IPS-18c (cell line): ENCODE measurements at regions not wholly inside any gene's neighbourhood (a gene's known extent, or its start where the extent isn't known, plus 50 kb on each side); places are given as distances from the start of the nearest gene placed in this dataset.

Source experiments
- H3K4me3 ChIP-seq: 2 replicates; pipeline ENCODE4 v1.7.0; 2013; ENCODE audit warnings: low read depth, mild to moderate bottlenecking, low read length, moderate library complexity; ENCODE audit not compliant: insufficient read depth
- H3K9me3 ChIP-seq: one replicate; pipeline ENCODE4 v1.6.1; 2013; ENCODE audit warnings: mild to moderate bottlenecking, low read length, moderate library complexity; ENCODE audit not compliant: control insufficient read depth, insufficient read depth

DNA sequence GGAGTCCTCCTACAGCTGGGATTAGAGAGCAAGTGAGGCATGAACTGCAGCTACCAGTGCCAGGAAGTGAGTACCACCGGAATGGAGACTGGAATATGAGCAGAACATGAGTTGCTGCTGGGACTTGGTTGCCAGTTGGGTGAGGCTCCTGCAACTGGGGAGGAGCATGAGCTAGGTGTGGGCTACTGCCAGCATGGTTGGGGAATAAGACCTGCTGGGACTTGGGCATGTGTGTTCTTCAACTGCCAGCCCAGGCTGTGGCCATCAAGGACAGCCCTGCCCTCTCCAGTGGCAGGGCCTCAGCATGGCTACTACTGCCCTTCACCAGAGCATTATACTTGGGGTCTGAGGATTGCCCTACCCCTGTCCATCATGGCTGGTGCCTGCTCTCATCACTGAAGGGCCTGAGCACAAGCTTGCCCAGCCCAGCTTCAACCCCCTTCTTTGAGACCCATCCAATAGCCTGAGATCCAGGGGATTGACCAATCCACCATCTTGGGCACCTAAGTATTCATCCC is 665.0 kb downstream of the ELAVL2 start:
- Histone ChIP-seq H3K9me3 (no peaks in the 10 kb centered on the region), H3K4me3 (no peak overlapping the region)

DNA sequence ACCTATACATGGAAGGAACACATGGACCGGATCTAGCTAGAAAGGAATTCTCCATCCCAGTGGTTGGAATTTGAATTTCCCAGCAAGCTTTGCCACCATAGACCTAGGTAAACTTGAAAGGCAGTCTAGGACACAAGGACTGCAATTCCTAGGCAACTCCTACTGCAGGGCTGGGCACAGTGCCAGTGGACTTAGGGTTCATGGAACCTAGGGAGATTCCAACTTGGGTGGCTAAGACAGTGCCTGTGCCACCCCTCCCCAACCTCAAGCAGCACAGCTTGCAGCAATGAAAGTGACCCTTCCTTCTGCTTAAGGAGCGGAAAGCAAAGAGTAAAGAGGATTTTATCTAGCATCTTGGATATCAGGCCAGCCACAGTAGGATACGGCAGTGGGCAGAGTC is 663.3 kb downstream of the ELAVL2 start:
- Histone ChIP-seq H3K9me3 (no peaks in the 10 kb centered on the region), H3K4me3 (no peak overlapping the region)

DNA sequence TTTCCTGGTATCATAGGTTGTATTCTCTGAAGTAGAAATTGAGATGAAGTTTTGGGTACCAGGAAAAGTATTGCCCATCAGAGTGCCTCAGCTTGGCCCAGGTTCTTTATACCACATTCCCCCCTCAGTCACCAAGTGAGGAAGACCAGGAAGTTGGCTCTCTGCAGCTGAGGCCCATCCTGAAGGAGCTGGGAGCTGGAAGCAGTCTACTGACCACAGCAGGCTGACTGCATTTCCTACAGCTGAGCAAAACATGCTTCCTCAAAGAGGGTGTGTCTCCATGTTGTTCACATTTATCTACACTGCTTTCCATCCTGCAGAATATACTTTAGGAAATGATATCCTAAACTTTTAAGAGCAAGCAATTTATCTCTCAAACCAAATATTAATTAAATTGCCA is 654.6 kb downstream of the ELAVL2 start:
- peaks cover 2% of the 10 kb centered on the region for H3K9me3 ChIP-seq
- H3K4me3 ChIP-seq = no peak overlapping the region

DNA sequence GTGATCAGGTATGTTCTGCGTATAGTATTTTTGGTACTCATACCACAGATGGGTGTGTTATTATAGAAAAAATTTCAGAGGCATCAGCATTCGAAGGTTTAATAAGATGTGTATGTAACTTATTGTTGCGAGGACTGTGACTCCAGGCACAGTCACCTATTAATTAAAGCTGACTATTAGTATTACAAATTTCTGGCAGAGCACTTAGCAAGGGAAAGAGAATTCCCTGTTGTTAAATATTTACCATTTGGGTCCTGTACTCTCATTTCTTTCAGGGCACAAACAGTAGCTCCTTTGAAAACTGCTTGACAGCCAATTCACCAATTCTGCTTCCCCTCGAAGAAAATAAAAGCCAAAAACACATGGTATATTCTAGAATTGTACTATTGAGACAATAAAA is 653.8 kb downstream of the ELAVL2 start:
- Histone ChIP-seq H3K4me3 (no peak overlapping the region), H3K9me3 (peaks cover 2% of the 10 kb centered on the region)

DNA sequence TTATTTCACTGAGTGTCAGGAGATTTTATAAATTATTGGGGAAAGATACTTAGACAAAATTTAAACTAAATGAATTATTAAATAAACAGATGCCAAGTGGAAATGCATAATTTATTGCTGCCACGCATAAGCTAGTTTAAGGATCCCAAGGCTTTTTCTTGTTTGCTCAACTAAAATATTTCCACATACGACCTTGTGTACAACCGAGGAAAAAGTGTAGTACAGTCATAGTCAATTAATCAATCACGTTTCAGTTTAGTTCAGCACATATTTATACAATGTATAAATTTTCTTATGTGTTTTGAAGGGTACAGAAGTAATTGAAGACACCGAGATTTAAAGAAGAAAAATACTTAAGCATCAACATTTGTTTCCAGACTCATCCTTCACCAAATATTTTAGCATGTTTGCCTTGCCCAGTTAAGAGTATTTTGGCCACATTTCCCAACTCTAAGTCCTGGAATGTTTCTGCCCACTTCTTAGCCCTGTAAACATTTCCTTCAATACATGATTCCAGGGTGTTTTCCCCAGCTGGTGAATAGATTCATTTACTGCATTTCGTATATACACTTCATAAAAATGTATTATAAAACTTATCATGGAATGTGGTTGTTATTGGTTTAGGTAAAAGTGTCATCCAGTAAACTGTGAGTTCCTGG is 652.9 kb downstream of the ELAVL2 start:
- H3K9me3 ChIP-seq = peaks cover 2% of the 10 kb centered on the region
- H3K4me3 ChIP-seq = no peak overlapping the region

DNA sequence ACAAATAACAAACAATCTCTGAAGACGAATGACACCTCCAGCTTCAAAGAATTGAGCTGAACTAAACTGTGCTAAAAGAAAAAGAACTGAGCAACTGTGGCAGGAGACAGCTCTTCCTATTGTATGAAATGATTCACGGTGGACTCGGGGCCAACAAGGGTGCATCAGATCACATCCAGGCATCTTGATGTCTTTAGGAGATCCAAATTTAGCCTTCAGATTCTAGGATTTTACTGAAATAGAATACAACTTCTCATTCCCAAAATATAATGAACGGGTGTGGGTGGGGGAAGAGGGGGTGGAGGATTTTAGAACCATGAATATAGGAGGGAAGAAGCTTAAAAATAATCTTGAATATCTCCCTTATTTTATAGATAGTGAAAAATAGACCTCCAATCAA is 631.8 kb downstream of the ELAVL2 start:
- Histone ChIP-seq H3K9me3 (no peaks in the 10 kb centered on the region), H3K4me3 (no peak overlapping the region)

DNA sequence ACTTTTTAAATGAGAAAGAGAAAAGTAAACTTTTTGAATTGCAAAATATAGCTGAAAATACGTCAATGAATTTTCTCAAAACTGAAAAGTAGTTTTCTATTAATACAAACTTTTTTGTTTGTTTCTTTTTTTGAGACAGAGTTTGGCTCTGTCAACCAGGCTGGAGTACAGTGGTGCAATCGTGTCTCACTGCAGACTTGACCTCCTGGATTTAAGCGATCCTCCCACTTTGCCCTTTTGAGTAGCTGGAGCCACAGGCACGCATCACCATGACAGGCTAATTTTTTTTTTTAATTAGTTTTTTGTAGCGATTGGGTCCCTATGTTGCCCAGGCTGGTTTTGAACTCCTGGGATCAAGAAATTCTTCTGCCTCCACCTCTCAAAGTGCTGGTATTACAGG is 610.4 kb downstream of the ELAVL2 start:
- H3K9me3 ChIP-seq = peaks cover 2% of the 10 kb centered on the region
- H3K4me3 ChIP-seq = no peak overlapping the region

DNA sequence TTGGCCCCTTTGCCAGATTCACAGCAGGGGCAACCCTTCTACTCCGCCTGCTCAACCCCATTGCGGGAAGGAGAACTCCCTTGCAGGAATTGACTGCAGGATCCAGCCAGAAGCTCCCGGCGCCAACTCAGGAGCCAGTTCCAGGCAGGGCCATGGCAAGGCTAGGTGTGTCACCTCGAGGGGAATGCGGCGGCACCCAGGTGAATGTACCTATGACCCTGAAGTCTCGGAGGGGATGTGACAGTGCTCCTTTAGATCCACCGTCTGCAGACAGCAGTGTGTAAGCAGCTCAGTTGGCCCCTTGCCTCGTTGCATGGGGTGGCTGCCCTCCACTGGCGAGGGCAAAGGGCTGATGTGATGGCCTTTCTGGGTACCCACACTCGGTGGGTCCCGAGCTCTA is 606.6 kb downstream of the ELAVL2 start:
- Histone ChIP-seq H3K4me3 (no peak overlapping the region), H3K9me3 (peaks cover 2% of the 10 kb centered on the region)

DNA sequence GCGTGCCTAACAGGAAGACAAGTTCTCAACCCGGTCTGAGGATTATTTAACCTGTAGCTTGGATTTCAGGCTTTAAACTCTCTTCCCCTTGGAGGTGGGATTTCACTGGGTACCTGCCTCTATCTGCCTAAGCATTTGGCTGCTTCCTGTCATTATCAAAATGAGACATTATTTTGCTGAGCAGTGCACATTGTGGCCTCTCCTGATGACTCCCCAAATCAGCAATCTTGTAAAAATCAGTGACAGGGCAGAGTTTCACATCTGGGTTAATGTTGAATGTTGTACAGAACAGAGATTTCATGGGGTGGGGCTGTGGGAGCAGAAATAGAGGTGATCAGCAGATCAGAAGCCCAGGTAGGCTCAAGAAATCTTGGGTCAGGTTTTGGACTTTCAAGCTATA is 605.9 kb downstream of the ELAVL2 start:
- Histone ChIP-seq H3K4me3 (no peak overlapping the region), H3K9me3 (peaks cover 2% of the 10 kb centered on the region)

DNA sequence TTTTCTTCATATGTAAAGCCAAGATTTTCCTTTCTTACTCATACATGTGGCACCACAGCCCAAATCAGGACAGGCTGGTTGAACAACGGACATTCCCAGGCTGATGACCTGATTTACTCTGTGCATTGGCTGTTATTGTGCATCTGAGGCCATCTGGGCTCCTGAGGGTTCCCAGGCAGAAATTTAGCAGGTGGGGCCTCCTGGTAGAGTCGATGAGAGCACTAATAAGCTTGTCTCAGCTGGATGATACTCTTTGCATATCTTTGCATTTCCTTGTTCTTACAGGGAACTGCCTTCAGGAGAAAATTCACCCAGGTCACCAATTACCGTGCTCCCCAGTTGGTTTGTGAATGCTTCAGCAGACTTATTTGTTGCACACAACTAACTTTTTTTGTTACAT is 605.1 kb downstream of the ELAVL2 start:
- H3K9me3 ChIP-seq = peaks cover 2% of the 10 kb centered on the region
- no peak overlapping the region; the same call in 1 of the 2 replicates for H3K4me3 ChIP-seq

DNA sequence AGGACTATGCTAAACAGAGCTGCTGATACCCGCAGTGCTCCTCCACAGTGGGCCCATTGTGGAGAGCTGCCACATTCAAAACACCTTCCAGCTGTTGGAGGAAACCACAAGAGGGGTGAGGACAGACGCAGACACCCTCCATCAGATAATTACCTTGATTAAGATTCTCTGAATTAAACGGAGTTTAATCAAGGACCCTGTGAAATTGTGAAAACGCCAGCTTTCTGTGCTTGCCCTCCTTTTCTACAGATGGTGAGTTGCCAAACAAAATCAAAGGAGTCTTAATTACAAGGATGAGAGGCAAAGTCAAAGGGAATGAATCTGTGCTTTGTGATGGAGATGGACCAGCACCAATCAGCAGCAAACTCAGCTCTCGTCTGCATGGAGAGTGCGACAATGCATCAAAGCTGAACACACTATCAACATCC is 596.1 kb downstream of the ELAVL2 start:
- Histone ChIP-seq H3K4me3 (peak overlapping the region; percentile 24; the same call in 1 of the 2 replicates), H3K9me3 (no peaks in the 10 kb centered on the region)

DNA sequence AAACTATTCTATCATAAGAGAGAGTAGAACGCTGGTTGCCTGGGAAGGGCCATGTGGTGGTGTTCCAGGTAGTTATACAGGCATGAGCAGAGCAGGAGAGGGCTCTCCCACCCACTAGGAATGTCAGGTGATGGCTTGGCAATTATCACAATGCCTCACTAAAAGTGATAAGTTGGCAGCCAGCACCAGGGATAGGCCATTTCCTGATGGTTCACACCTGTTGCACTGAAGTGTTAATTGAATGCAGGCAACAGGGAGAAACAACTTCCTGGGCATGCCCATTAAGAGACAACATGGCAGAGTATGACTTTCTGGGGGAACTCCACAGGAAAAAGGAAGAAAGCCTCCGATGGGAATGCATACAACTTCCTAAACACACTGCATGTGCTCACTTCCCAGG is 593.2 kb downstream of the ELAVL2 start:
- Histone ChIP-seq H3K9me3 (no peaks in the 10 kb centered on the region), H3K4me3 (no peak overlapping the region)

DNA sequence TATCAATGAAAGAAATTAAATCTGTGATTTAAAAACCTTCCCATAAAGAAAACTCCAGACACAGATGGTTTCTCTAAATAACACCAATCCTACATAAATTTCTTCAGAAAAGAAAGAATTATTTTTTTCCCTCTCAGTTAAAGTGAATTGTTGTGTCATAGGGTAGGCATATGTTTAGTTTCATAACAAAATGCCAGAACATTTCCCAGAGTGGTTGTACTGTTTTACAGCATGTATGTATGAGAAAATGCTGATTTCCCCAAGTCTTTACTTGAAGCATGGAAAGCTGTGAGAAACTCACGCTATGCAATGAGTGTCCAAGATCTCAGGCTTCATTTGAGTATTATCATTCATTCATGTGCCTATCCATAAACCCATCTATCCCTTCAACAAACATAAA is 582.5 kb downstream of the ELAVL2 start:
- no peaks in the 10 kb centered on the region for H3K9me3 ChIP-seq
- H3K4me3 ChIP-seq = no peak overlapping the region

DNA sequence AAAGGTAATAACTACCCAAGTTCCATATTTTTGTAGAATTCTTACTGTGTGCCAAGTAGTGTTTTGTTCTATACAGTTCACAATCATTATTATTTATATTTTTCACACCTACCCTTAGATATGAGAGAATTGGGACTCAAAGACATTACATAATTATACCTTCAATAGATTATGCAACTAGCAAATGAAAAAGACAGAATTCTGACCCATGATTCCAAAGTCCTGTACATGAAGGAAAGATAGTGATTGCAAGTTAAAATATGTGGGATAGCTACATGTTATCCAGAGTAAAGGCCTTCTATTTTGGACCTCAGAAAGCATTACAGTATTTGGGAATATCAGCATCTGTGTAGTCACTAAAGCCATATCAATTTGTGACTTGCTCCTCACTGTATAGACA is 581.0 kb downstream of the ELAVL2 start:
- H3K4me3 ChIP-seq = no peak overlapping the region

DNA sequence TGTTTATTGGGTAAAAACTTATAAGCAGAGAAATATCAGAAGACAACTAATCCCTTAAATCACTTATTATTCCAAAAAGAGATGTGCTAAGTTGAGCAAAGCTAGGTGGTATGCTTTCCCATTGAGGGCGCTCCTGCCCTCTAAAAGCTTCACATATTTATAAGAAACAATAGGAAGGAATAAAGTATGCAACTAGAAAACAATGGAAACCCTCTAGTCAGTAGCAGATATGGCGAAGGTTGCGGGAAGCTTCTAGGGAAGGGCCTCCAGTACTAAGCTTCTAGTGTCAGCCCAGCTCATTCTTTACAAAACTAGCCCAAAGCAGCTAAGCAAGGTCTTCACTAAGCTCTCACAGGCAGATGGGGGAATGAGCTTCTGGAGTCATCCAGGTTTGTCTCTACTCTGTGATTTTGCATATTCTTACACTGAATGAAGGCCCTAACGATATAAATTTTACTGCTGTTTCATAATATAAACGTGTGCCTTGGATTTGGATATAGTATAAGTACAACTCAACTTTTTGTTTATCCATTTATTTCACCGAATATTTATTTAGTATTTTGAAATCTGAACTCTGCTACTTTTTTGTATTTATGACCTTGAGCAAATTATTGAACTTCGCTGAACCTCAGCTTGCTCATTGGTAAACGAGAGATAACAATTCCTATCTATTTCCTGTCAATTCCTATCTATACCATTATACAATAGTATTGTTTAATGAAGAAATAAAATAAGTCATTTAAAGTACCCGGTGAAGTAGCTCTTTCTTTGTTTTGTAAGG is 571.4 kb downstream of the ELAVL2 start:
- peaks cover 2% of the 10 kb centered on the region for H3K9me3 ChIP-seq
- no peak overlapping the region for H3K4me3 ChIP-seq

More for the DNA sequence above, 581.0 kb downstream of the ELAVL2 start:
- no peaks in the 10 kb centered on the region for H3K9me3 ChIP-seq

DNA sequence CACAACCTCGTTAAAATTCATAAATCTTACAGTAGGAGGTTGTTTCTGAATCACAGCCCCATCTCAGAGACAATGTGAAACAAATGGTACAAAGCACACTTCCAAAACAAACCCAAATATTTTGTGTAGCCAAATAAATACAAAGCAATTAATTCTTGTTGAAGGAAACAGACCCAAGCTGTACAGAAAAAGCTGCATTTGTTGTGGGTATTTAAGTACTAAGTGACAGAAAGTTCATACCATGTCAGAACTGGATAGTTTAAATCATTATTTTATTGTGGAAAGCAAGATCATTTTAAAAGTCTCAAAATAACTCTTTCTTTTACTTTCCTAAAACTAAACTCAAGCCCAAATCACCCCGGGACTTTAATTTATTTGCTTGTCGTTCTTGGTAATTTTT is 570.7 kb downstream of the ELAVL2 start:
- Histone ChIP-seq H3K9me3 (peaks cover 2% of the 10 kb centered on the region), H3K4me3 (no peak overlapping the region)

DNA sequence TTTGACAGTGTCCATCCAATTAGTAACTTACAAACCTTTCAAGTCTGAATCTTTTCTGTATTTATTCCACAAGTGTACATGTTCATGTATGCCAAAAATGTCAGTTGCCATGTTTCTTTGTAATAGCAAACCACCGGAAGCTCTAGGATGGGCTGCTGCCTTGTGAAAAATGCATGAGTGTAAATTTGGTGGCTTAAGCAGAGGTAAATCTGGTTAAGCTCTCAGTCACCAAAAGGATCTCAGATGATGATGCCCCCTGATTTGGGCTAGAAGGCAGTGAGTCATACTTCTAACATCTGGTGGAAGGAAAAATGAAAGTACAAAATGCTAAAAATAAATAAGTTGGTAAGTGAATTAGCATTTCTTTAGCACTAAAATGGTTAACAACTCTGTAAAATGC is 567.5 kb downstream of the ELAVL2 start:
- Histone ChIP-seq H3K9me3 (peaks cover 2% of the 10 kb centered on the region), H3K4me3 (no peak overlapping the region)

DNA sequence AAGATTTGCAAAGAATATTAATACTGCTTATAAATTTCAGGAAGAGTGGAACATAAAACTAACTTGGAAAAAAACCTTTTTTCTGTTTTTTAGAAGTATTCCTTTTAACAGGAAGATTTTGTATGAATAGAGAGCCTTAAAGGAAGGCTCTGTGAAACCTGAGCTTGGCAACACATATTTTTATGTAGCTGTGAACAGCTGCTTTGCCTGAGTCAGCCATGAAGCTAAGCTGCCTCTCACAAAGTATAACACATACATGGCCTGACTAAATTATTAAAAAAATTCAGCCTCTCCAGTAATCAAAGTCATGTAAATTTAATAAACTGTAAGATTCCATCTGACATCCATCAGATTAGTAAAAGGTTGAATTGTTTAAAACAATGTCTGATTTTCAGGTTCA is 547.5 kb downstream of the ELAVL2 start:
- H3K4me3 ChIP-seq = no peak overlapping the region

More for the DNA sequence above, 547.5 kb downstream of the ELAVL2 start:
- H3K9me3 ChIP-seq = no peaks in the 10 kb centered on the region
